DOHH2 (cell line): ENCODE measurements at regions not wholly inside any gene's neighbourhood (a gene's known extent, or its start where the extent isn't known, plus 50 kb on each side); places are given as distances from the start of the nearest gene placed in this dataset.

ENCODE experiments used
- EZH2phosphoT487 ChIP-seq: fragments of 200-600 bp; sonication (generic); IDR thresholded peaks from 2 replicates; pipeline ENCODE4 v1.6.1; 2017; ENCODE audit warnings: borderline replicate concordance, mild to moderate bottlenecking, antibody characterized with exemption, low read length, moderate library complexity, mixed read lengths
- TF ChIP-seq, protein P1 (sequence below): fragments of 200-600 bp; sonication (generic); IDR thresholded peaks from one replicate; pipeline ENCODE4 v1.5.1; 2014; ENCODE audit warnings: antibody characterized with exemption, mild to moderate bottlenecking, low read depth, low read length; ENCODE audit not compliant: poor library complexity, severe bottlenecking

DNA sequence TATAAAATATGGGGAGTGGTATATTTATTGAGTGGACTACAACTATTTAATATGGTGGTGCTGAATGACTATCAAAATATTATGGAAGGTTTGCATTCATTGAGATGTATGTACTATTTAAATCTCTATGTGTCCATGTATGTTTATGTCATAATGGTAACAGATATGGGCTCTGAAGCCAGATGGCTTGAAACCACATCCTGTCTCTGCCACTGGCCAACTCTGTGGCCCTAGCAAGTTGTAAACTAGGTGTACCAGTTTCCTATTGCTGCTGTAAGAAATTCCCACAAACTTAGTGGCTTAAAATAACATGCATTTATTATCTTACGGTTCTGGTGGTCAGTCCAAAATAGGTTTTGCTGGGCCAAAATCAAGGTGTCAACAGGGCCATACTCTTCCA, 198.1 kb upstream of the NFE2L3 start:
- TF ChIP-seq, protein P1, sequence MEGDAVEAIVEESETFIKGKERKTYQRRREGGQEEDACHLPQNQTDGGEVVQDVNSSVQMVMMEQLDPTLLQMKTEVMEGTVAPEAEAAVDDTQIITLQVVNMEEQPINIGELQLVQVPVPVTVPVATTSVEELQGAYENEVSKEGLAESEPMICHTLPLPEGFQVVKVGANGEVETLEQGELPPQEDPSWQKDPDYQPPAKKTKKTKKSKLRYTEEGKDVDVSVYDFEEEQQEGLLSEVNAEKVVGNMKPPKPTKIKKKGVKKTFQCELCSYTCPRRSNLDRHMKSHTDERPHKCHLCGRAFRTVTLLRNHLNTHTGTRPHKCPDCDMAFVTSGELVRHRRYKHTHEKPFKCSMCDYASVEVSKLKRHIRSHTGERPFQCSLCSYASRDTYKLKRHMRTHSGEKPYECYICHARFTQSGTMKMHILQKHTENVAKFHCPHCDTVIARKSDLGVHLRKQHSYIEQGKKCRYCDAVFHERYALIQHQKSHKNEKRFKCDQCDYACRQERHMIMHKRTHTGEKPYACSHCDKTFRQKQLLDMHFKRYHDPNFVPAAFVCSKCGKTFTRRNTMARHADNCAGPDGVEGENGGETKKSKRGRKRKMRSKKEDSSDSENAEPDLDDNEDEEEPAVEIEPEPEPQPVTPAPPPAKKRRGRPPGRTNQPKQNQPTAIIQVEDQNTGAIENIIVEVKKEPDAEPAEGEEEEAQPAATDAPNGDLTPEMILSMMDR: no peak
- no peak for TF ChIP-seq EZH2phosphoT487
